GM12878 (cell line): ENCODE measurements at regions not wholly inside any gene's neighbourhood (a gene's known extent, or its start where the extent isn't known, plus 50 kb on each side); places are given as distances from the start of the nearest gene placed in this dataset.
A peak's percentile ranks its signal among the peaks of the same experiment; 100 is the strongest.

Source experiments
- ATAC-seq: fragments of 200-7000 bp; cut with Tn5 transposase; 3 replicates; pipeline ENCODE4 v1.9.1; 2020; ENCODE audit warnings: mild to moderate bottlenecking, moderate library complexity
- BruUV-seq: library from RNA; stranded (reverse); fragments of 400-500 nt; replicated peaks from 2 replicates; lab custom pipeline; 2021; lab: Mats Ljungman, UMichigan
- CTCF ChIA-PET: fragments of 300-600 bp; sonication (Branson Sonifier 250); formaldehyde crosslinking; extraction: SDS; loops from one replicate; lab custom pipeline; 2021; ENCODE audit warnings: inconsistent platforms; lab: Yijun Ruan, JAX
- POLR2A ChIA-PET: fragments of 350-600 bp; formaldehyde crosslinking; extraction: SDS; loops from one replicate; lab custom pipeline; 2021; ENCODE audit warnings: inconsistent platforms; lab: Charles Lee
- RAD21 ChIA-PET: fragments of 300-600 bp; sonication (Branson Sonifier 250); formaldehyde crosslinking; loops from one replicate; lab custom pipeline; 2023; ENCODE audit warnings: antibody characterized with exemption; ENCODE audit not compliant: unreplicated experiment; lab: Charles Lee
- SMC1A ChIA-PET: fragments of 300-600 bp; sonication (Branson Sonifier 250); formaldehyde crosslinking; loops from one replicate; lab custom pipeline; 2023; ENCODE audit not compliant: unreplicated experiment, uncharacterized antibody; lab: Charles Lee
- DNase-seq: peaks from one replicate; pipeline ENCODE4 v3.0.0-alpha.2; 2011; ENCODE audit warnings: low read depth, low spot score
- FAIRE-seq: peaks from 3 replicates; lab custom pipeline; 2011; peaks lifted over from hg19 to GRCh38; lab: Jason Lieb, UNC
- H2AFZ ChIP-seq: 2 replicates; pipeline ENCODE4 v1.6.0; 2011; ENCODE audit warnings: low read depth, low read length, control low read depth; ENCODE audit not compliant: control insufficient read depth
- H3K27ac ChIP-seq: 2 replicates; pipeline ENCODE4 v1.5.1; 2011; ENCODE audit warnings: control low read depth; ENCODE audit not compliant: control insufficient read depth, insufficient read depth
- H3K27me3 ChIP-seq, 2 experiments: replicated peaks in 1 of 2; 2 replicates each; pipeline versions ENCODE4 v1.6.0 to v1.6.1; 2011; ENCODE audit warnings: low read length in 1 of 2; ENCODE audit not compliant: control insufficient read depth in 2 of 2, insufficient read depth in 2 of 2
- H3K36me3 ChIP-seq, 2 experiments: 2 replicates each; pipeline ENCODE4 v1.5.1; 2011; ENCODE audit warnings: low read length in 1 of 2; ENCODE audit not compliant: control insufficient read depth in 2 of 2, insufficient read depth in 2 of 2
- H3K4me1 ChIP-seq: 2 replicates; pipeline ENCODE4 v1.6.1; 2011; ENCODE audit warnings: mild to moderate bottlenecking, low read length, moderate library complexity, mixed read lengths; ENCODE audit not compliant: control insufficient read depth, insufficient read depth
- H3K4me2 ChIP-seq: 2 replicates; pipeline ENCODE4 v1.6.0; 2011; ENCODE audit warnings: control low read depth; ENCODE audit not compliant: control insufficient read depth, insufficient read depth
- H3K4me3 ChIP-seq: fragments of 200-600 bp; sonication (generic); 2 replicates; pipeline ENCODE4 v1.5.1; 2016
- H3K79me2 ChIP-seq: 2 replicates; pipeline ENCODE4 v1.6.0; 2011; ENCODE audit warnings: low read length; ENCODE audit not compliant: control insufficient read depth, insufficient read depth
- H3K9ac ChIP-seq: 2 replicates; pipeline ENCODE4 v1.8.0; 2011; ENCODE audit warnings: low read length, control low read depth, mixed read lengths; ENCODE audit not compliant: control insufficient read depth, insufficient read depth
- H3K9me3 ChIP-seq: replicated peaks from 3 replicates; pipeline ENCODE4 v1.5.1; 2011; ENCODE audit warnings: mild to moderate bottlenecking, low read length; ENCODE audit not compliant: control insufficient read depth, insufficient read depth
- H4K20me1 ChIP-seq: 2 replicates; pipeline ENCODE4 v1.6.0; 2011; ENCODE audit not compliant: control insufficient read depth, insufficient read depth
- ATF7 ChIP-seq: fragments of 450-650 bp; IDR thresholded peaks from 2 replicates; pipeline ENCODE4 v1.6.1; 2016; ENCODE audit warnings: low read depth, mild to moderate bottlenecking
- BACH1 ChIP-seq: fragments of 450-650 bp; IDR thresholded peaks from 2 replicates; pipeline ENCODE4 v1.6.1; 2017; ENCODE audit warnings: mild to moderate bottlenecking, borderline replicate concordance
- BMI1 ChIP-seq: fragments of 450-650 bp; IDR thresholded peaks from 2 replicates; pipeline ENCODE4 v1.6.1; 2016; ENCODE audit warnings: mild to moderate bottlenecking, moderate library complexity, borderline replicate concordance
- CTCF ChIP-seq, 3 experiments: IDR thresholded peaks in 2 of 3; conservative IDR thresholded peaks in 1 of 3; 2 replicates each; pipeline ENCODE4 v1.5.1; 2011; ENCODE audit warnings: low read depth in 3 of 3, low read length in 3 of 3, mild to moderate bottlenecking in 3 of 3, control low read depth in 2 of 3, moderate library complexity in 2 of 3, inconsistent platforms in 1 of 3, mixed read lengths in 1 of 3; ENCODE audit not compliant: control insufficient read depth in 2 of 3, insufficient read depth in 1 of 3; ENCODE audit errors: extremely low read depth in 1 of 3
- EP300 ChIP-seq, 2 experiments: fragments of 150-350 bp in 1 of 2; IDR thresholded peaks; 2 replicates each; pipeline ENCODE4 v1.6.1; 2011 to 2012; ENCODE audit warnings: low read depth in 2 of 2, low read length in 2 of 2, borderline replicate concordance in 1 of 2, improper control_type of control experiment in 1 of 2, inconsistent platforms in 1 of 2; ENCODE audit not compliant: control insufficient read depth in 1 of 2
- FOXM1 ChIP-seq: IDR thresholded peaks from 2 replicates; pipeline ENCODE4 v1.6.1; 2012; ENCODE audit warnings: low read depth, mild to moderate bottlenecking, inconsistent platforms, low read length, moderate library complexity
- GABPA ChIP-seq: IDR thresholded peaks from 2 replicates; pipeline ENCODE4 v1.6.1; 2014; ENCODE audit warnings: antibody characterized with exemption, low read depth, mild to moderate bottlenecking, inconsistent platforms
- IKZF2 ChIP-seq, 2 experiments: fragments of 450-650 bp; IDR thresholded peaks; 2 replicates each; pipeline ENCODE4 v1.6.1; 2017; ENCODE audit warnings: mild to moderate bottlenecking in 2 of 2, moderate library complexity in 2 of 2
- JUNB ChIP-seq: IDR thresholded peaks from 2 replicates; pipeline ENCODE4 v1.6.1; 2016; ENCODE audit warnings: antibody characterized with exemption, mild to moderate bottlenecking
- KLF5 ChIP-seq: fragments of 450-650 bp; IDR thresholded peaks from 2 replicates; pipeline ENCODE4 v1.6.1; 2014; ENCODE audit warnings: mild to moderate bottlenecking; ENCODE audit not compliant: partially characterized antibody
- MXI1 ChIP-seq: fragments of 150-350 bp; IDR thresholded peaks from 2 replicates; pipeline ENCODE4 v1.6.1; 2011; ENCODE audit warnings: low read depth, mild to moderate bottlenecking, inconsistent platforms, low read length, improper control_type of control experiment
- MYB ChIP-seq: fragments of 150-350 bp; IDR thresholded peaks from 2 replicates; pipeline ENCODE4 v1.6.1; 2014; ENCODE audit warnings: mild to moderate bottlenecking, low read depth, low read length, borderline replicate concordance
- NR2C2 ChIP-seq: IDR thresholded peaks from 2 replicates; pipeline ENCODE4 v1.6.1; 2011; ENCODE audit warnings: borderline replicate concordance, low read depth; ENCODE audit not compliant: control insufficient read depth, insufficient read length
- PAX8 ChIP-seq: fragments of 450-650 bp; IDR thresholded peaks from 2 replicates; pipeline ENCODE4 v1.6.1; 2017; ENCODE audit warnings: mild to moderate bottlenecking, moderate library complexity
- PML ChIP-seq: IDR thresholded peaks from 2 replicates; pipeline ENCODE4 v1.6.1; 2012; ENCODE audit warnings: low read length, inconsistent platforms
- POLR2AphosphoS2 ChIP-seq: IDR thresholded peaks from 2 replicates; pipeline ENCODE4 v1.6.1; 2011; ENCODE audit warnings: low read depth, mild to moderate bottlenecking, low read length, improper control_type of control experiment, moderate library complexity
- RCOR1 ChIP-seq: conservative IDR thresholded peaks from 2 replicates; pipeline ENCODE4 v1.6.1; 2012; ENCODE audit warnings: low read depth, low read length, improper control_type of control experiment
- SMC3 ChIP-seq: IDR thresholded peaks from 2 replicates; pipeline ENCODE4 v1.6.1; 2011; ENCODE audit warnings: low read length, improper control_type of control experiment, borderline replicate concordance
- SP1 ChIP-seq: IDR thresholded peaks from one replicate; pipeline ENCODE4 v1.6.1; 2011; ENCODE audit warnings: low read depth, low read length
- SREBF2 ChIP-seq: IDR thresholded peaks from 2 replicates; pipeline ENCODE4 v1.6.1; 2012; ENCODE audit warnings: mild to moderate bottlenecking, low read length
- SRF ChIP-seq, 2 experiments: IDR thresholded peaks; 2 replicates each; pipeline ENCODE4 v1.6.1; 2011; ENCODE audit warnings: low read depth in 2 of 2, low read length in 2 of 2, mild to moderate bottlenecking in 1 of 2, moderate library complexity in 1 of 2
- ZNF207 ChIP-seq: fragments of 450-650 bp; IDR thresholded peaks from 2 replicates; pipeline ENCODE4 v1.6.1; 2014; ENCODE audit warnings: antibody characterized with exemption, mild to moderate bottlenecking, borderline replicate concordance
- ZNF384 ChIP-seq: IDR thresholded peaks from 2 replicates; pipeline ENCODE4 v1.6.1; 2012; ENCODE audit warnings: low read depth, mild to moderate bottlenecking, low read length, improper control_type of control experiment, borderline replicate concordance
- ZNF622 ChIP-seq: fragments of 450-650 bp; IDR thresholded peaks from 2 replicates; pipeline ENCODE4 v1.6.1; 2017; ENCODE audit warnings: mild to moderate bottlenecking, inconsistent platforms
- ZSCAN29 ChIP-seq: fragments of 450-650 bp; IDR thresholded peaks from 2 replicates; pipeline ENCODE4 v1.6.1; 2017; ENCODE audit warnings: mild to moderate bottlenecking, moderate library complexity
- whole genome bisulfite sequencing: methylation state at CpG from one replicate; pipeline ENCODE4 v1.1.6; 2016; ENCODE audit warnings: low lambda C conversion rate; ENCODE audit not compliant: insufficient replicate concordance, insufficient coverage; ENCODE audit errors: missing lambda C conversion rate; 5-methylcytosine and 5-hydroxymethylcytosine counted together
- in situ Hi-C: fragments of 300-500 bp; cut with MboI; formaldehyde crosslinking; loops from 9 replicates; pipeline ENCODE4 v1.14.3; 2018; ENCODE audit warnings: mixed read lengths
- intact Hi-C: fragments of 100-400 bp; cut with micrococcal nuclease; formaldehyde crosslinking; loops from one replicate; pipeline ENCODE4 v1.14.2; 2022; ENCODE audit not compliant: unreplicated experiment

GRCh38 chr3:72100601-72101187 lies 315.7 kb upstream of the PROK2 start:
- Histone ChIP-seq H3K9me3 (no peaks in the 10 kb centered on the region), H4K20me1 (no peaks in the 10 kb centered on the region), H3K36me3 (no peaks in the 10 kb centered on the region), H3K4me3 (peak overlapping the region; percentile 69; the same call in 1 of the 2 replicates), H2AFZ (peak overlapping the region; percentile 60), H3K27ac (peak overlapping the region; percentile 68), H3K9ac (peak overlapping the region; percentile 58), H3K4me1 (peaks cover 49% of the 10 kb centered on the region), H3K4me2 (peak overlapping the region; percentile 70), H3K27me3 (no peaks in the 10 kb centered on the region), H3K79me2 (peaks cover 12% of the 10 kb centered on the region)
- DNase-seq, result peak; percentile 77
- ATAC-seq, result peak; percentile 74
- no peak for FAIRE-seq
- POLR2A ChIA-PET, result interaction anchor here (0.5 to 3.4 kb wide), 9 partner anchors 17 to 119 kb away, joined by 3 to 55 read pairs (median 4); no protein-coding TSS in a partner anchor
- WGBS, result 1% methylated on average over 21 of the region's 21 CpGs
- in situ Hi-C loops, result no loop called here
- RAD21 ChIA-PET, result interaction anchor here (0.7 to 4.1 kb wide), 21 partner anchors 11 to 582 kb away, joined by 3 to 53 read pairs (median 4); no protein-coding TSS in a partner anchor
- CTCF ChIA-PET, result interaction anchor here (0.7 to 2.9 kb wide), 7 partner anchors 8 to 164 kb away, joined by 3 to 14 read pairs (median 4); no protein-coding TSS in a partner anchor
- SMC1A ChIA-PET, result interaction anchor here (0.8 to 7.3 kb wide), 23 partner anchors 8 to 750 kb away, joined by 3 to 97 read pairs (median 5); no protein-coding TSS in a partner anchor
- intact Hi-C loops, result loop anchor here (1.0 to 5.0 kb wide), 8 partner anchors 18 to 722 kb away; partner anchors contain the start of gene RYBP
- BruUV-seq, result no TSS peak
- no peak for TF ChIP-seq PAX8
- no peak for TF ChIP-seq ZNF384
- peak; percentile 82 for TF ChIP-seq BMI1
- 0 out of 2 replicates have a peak, but pooled peaks have one; percentile 54 for TF ChIP-seq PML
- TF ChIP-seq GABPA, result no peak
- TF ChIP-seq ZNF622, result no peak
- no peak for TF ChIP-seq SMC3
- TF ChIP-seq IKZF2 (IDR thresholded peaks at IDR 0.05), result peak; percentile 94 to 96
- TF ChIP-seq ZSCAN29, result no peak
- TF ChIP-seq CTCF (IDR thresholded peaks at IDR 0.05 in 2 of 3, conservative IDR thresholded peaks at IDR 0.05 in 1 of 3; ENCODE audit: control insufficient read depth in 2 of 3, extremely low read depth in 1 of 3, insufficient read depth in 1 of 3, low read depth in 3 of 3, low read length in 3 of 3), result no peak
- TF ChIP-seq BACH1, result no peak; the same call in 1 of the 2 replicates
- TF ChIP-seq SP1, result peak; percentile 80
- peak; percentile 67; the same call in 1 of the 2 replicates for TF ChIP-seq FOXM1
- TF ChIP-seq MYB, result no peak
- TF ChIP-seq ZNF207, result no peak
- TF ChIP-seq RCOR1, result 0 out of 2 replicates have a peak, but pooled peaks have one; percentile 46
- TF ChIP-seq SREBF2, result no peak
- peak; percentile 49 to 76 for TF ChIP-seq EP300 (IDR thresholded peaks at IDR 0.05; ENCODE audit: borderline replicate concordance in 1 of 2, control insufficient read depth in 1 of 2, low read depth in 2 of 2, low read length in 2 of 2)
- TF ChIP-seq ATF7, result no peak
- no peak for TF ChIP-seq KLF5
- TF ChIP-seq NR2C2, result no peak
- no peak for TF ChIP-seq POLR2AphosphoS2
- no peak for TF ChIP-seq JUNB
- TF ChIP-seq SRF (IDR thresholded peaks at IDR 0.05; ENCODE audit: low read depth in 2 of 2, low read length in 2 of 2), result no peak
- TF ChIP-seq MXI1, result no peak
